ENCODE measurements at regions not wholly inside any gene's neighbourhood (a gene's known extent, or its start where the extent isn't known, plus 50 kb on each side); places are given as distances from the start of the nearest gene placed in this dataset.

GRCh38 chr6:120129228-120129627, 779.7 kb upstream of the MAN1A1 start:
- H3K27me3 ChIP-seq (ENCODE audit: control insufficient read depth in 1 of 2, insufficient read depth in 2 of 2, low read length in 2 of 2), result no peaks in the 10 kb centered on the region
- in situ Hi-C loops (cut with HindIII; ENCODE audit: extremely low pct_ligation_motif_present, low pct_unique_long_range_greater_than_20kb), result no loop called here
- H3K9me3 ChIP-seq (ENCODE audit: low read length), result no peaks in the 10 kb centered on the region
- no peak overlapping the region for H2AFZ ChIP-seq (ENCODE audit: low read length)
- no TSS peak for BruUV-seq (replicated peaks)
- no peaks in the 10 kb centered on the region for H4K20me1 ChIP-seq (ENCODE audit: insufficient read depth, low read length)
- POLR2A ChIA-PET, result no interaction called here
- FAIRE-seq (no peak), ATAC-seq (no peak), DNase-seq (ENCODE audit: low spot score) (no peak)
- H3K4me3 ChIP-seq (replicated peaks in 1 of 3; ENCODE audit: insufficient read depth in 1 of 3, low read depth in 2 of 3, low read length in 3 of 3), result no peak overlapping the region
- TF ChIP-seq ZNF556 (CRISPR knock-in tag; IDR thresholded peaks at IDR 0.05; ENCODE audit: borderline replicate concordance) (no peak), SYNCRIP (IDR thresholded peaks at IDR 0.05; ENCODE audit: insufficient read depth, low read depth, low read length) (no peak), ZNF367 (CRISPR knock-in tag; IDR thresholded peaks at IDR 0.05; ENCODE audit: borderline replicate concordance) (no peak), RNF2 (conservative IDR thresholded peaks at IDR 0.05; ENCODE audit: low read depth) (no peak), PTBP1 (IDR thresholded peaks at IDR 0.05; ENCODE audit: low read depth, low read length, poor library complexity, severe bottlenecking) (no peak), SRF (IDR thresholded peaks at IDR 0.05; ENCODE audit: low read depth, low read length) (no peak), SAP130 (CRISPR knock-in tag; IDR thresholded peaks at IDR 0.05; ENCODE audit: low read depth) (no peak), SNAPC5 (CRISPR knock-in tag; IDR thresholded peaks at IDR 0.05; ENCODE audit: borderline replicate concordance) (no peak), ZSCAN31 (CRISPR knock-in tag; IDR thresholded peaks at IDR 0.05; ENCODE audit: low read depth) (no peak), NCOR1 (IDR thresholded peaks at IDR 0.05; ENCODE audit: borderline replicate concordance, low read length) (no peak)
- no peaks in the 10 kb centered on the region for H3K36me3 ChIP-seq (replicated peaks in 1 of 2; ENCODE audit: control insufficient read depth in 1 of 2, insufficient read depth in 2 of 2, low read length in 2 of 2)
- H3K27ac ChIP-seq (ENCODE audit: extremely low read length, insufficient read depth, low read length), result no peak overlapping the region
- no peaks in the 10 kb centered on the region for H3K79me2 ChIP-seq (ENCODE audit: insufficient read depth, low read length)
- intact Hi-C loops (cut with micrococcal nuclease; ENCODE audit: unreplicated experiment), result no loop called here
- CTCF ChIA-PET (ENCODE audit: low intra/inter-chr PET ratio, low total read pairs), result no interaction called here
- H3K4me2 ChIP-seq (ENCODE audit: low read depth, low read length), result no peak overlapping the region
- H3K4me1 ChIP-seq (ENCODE audit: insufficient read depth, low read length), result no peaks in the 10 kb centered on the region
- H3K9ac ChIP-seq (ENCODE audit: insufficient read depth, low read depth, low read length), result no peak overlapping the region
- WGBS (ENCODE audit: low lambda C conversion rate), result 94% methylated on average over 1 of the region's 1 CpG

- H3K27ac ChIP-seq (ENCODE audit: extremely low read length, insufficient read depth, low read length), result no peak overlapping the region
- no peak overlapping the region for H3K4me2 ChIP-seq (ENCODE audit: low read depth, low read length)
- intact Hi-C loops (cut with micrococcal nuclease; ENCODE audit: unreplicated experiment), result no loop called here
- no peaks in the 10 kb centered on the region for H3K4me1 ChIP-seq (ENCODE audit: insufficient read depth, low read length)
- H3K4me3 ChIP-seq (replicated peaks in 1 of 3; ENCODE audit: insufficient read depth in 1 of 3, low read depth in 2 of 3, low read length in 3 of 3), result no peak overlapping the region
- no peaks in the 10 kb centered on the region for H3K27me3 ChIP-seq (ENCODE audit: control insufficient read depth in 1 of 2, insufficient read depth in 2 of 2, low read length in 2 of 2)
- H4K20me1 ChIP-seq (ENCODE audit: insufficient read depth, low read length), result no peaks in the 10 kb centered on the region
- no peaks in the 10 kb centered on the region for H3K9me3 ChIP-seq (ENCODE audit: low read length)
- ChIA-PET POLR2A (no interaction called here), CTCF (ENCODE audit: low intra/inter-chr PET ratio, low total read pairs) (no interaction called here)
- no peak for FAIRE-seq
- no peak overlapping the region for H3K9ac ChIP-seq (ENCODE audit: insufficient read depth, low read depth, low read length)
- DNase-seq (ENCODE audit: low spot score), result no peak
- 95% methylated on average over 2 of the region's 2 CpGs for WGBS (ENCODE audit: low lambda C conversion rate)
- H2AFZ ChIP-seq (ENCODE audit: low read length), result no peak overlapping the region
- in situ Hi-C loops (cut with HindIII; ENCODE audit: extremely low pct_ligation_motif_present, low pct_unique_long_range_greater_than_20kb), result no loop called here
- no peaks in the 10 kb centered on the region for H3K79me2 ChIP-seq (ENCODE audit: insufficient read depth, low read length)
- no TSS peak for BruUV-seq (replicated peaks)
- no peak for ATAC-seq
- H3K36me3 ChIP-seq (replicated peaks in 1 of 2; ENCODE audit: control insufficient read depth in 1 of 2, insufficient read depth in 2 of 2, low read length in 2 of 2), result no peaks in the 10 kb centered on the region
- no peak for TF ChIP-seq GLMP (CRISPR knock-in tag; IDR thresholded peaks at IDR 0.05; ENCODE audit: borderline replicate concordance)
- no peak for TF ChIP-seq GLI4 (CRISPR knock-in tag; IDR thresholded peaks at IDR 0.05; ENCODE audit: borderline replicate concordance)
- no peak for TF ChIP-seq ARNTL (CRISPR knock-in tag; IDR thresholded peaks at IDR 0.05)
- TF ChIP-seq PRDM15 (CRISPR knock-in tag; IDR thresholded peaks at IDR 0.05), result no peak
- TF ChIP-seq MIXL1 (CRISPR knock-in tag; IDR thresholded peaks at IDR 0.05), result no peak
- TF ChIP-seq ZNF878 (CRISPR knock-in tag; IDR thresholded peaks at IDR 0.05), result no peak
- no peak for TF ChIP-seq ZFP90 (CRISPR knock-in tag; IDR thresholded peaks at IDR 0.05; ENCODE audit: borderline replicate concordance)
Measured at GRCh38 chr6:120122401-120122800, 772.8 kb upstream of the MAN1A1 start.
